GM19463 (cell line): ENCODE measurements at regions not wholly inside any gene's neighbourhood (a gene's known extent, or its start where the extent isn't known, plus 50 kb on each side); places are given as distances from the start of the nearest gene placed in this dataset.
"Not testable (repeated sequence)": the region's sequence is repeated elsewhere in the genome, so short reads cannot be mapped to it uniquely, and the experiment has no call there.

Experiments
- ATAC-seq: cut with Tn5 transposase; IDR thresholded peaks from one replicate; pipeline ENCODE4 v1.9.1; 2021; ENCODE audit warnings: mild to moderate bottlenecking, moderate library complexity; ENCODE audit not compliant: unreplicated experiment

- no peak for ATAC-seq
These were observed 934.4 kb upstream of the SLITRK1 start for GRCh38 chr13:84816567-84817105.

- ATAC-seq: no peak
These were observed 930.5 kb upstream of the SLITRK1 start for GRCh38 chr13:84812789-84813188.

- no peak for ATAC-seq
These were observed 929.8 kb upstream of the SLITRK1 start for GRCh38 chr13:84812078-84812477.

GRCh38 chr13:84810781-84811180, 928.5 kb upstream of the SLITRK1 start:
- ATAC-seq: no peak

GRCh38 chr13:84802073-84802472, 919.8 kb upstream of the SLITRK1 start:
- ATAC-seq: no peak

GRCh38 chr13:84784443-84785153, 902.3 kb upstream of the SLITRK1 start:
- ATAC-seq: no peak

GRCh38 chr13:84777316-84777715, 895.0 kb upstream of the SLITRK1 start:
- no peak for ATAC-seq

GRCh38 chr13:84776593-84776992, 894.3 kb upstream of the SLITRK1 start:
- no peak for ATAC-seq

- ATAC-seq: not testable (repeated sequence)
These were observed 893.6 kb upstream of the SLITRK1 start for GRCh38 chr13:84775920-84776319.

GRCh38 chr13:84774111-84774510, 891.8 kb upstream of the SLITRK1 start:
- no peak for ATAC-seq

- no peak for ATAC-seq
These were observed 878.7 kb upstream of the SLITRK1 start for GRCh38 chr13:84760956-84761355.

GRCh38 chr13:84749126-84749525, 866.9 kb upstream of the SLITRK1 start:
- no peak for ATAC-seq

- ATAC-seq: no peak
These were observed 862.8 kb upstream of the SLITRK1 start for GRCh38 chr13:84745051-84745551.

- no peak for ATAC-seq
These were observed 861.9 kb upstream of the SLITRK1 start for GRCh38 chr13:84744203-84744602.

GRCh38 chr13:84741253-84741652, 859.0 kb upstream of the SLITRK1 start:
- no peak for ATAC-seq

- no peak for ATAC-seq
These were observed 856.7 kb upstream of the SLITRK1 start for GRCh38 chr13:84739021-84739420.

- no peak for ATAC-seq
These were observed 855.4 kb upstream of the SLITRK1 start for GRCh38 chr13:84737661-84738060.

GRCh38 chr13:84730376-84730775, 848.1 kb upstream of the SLITRK1 start:
- ATAC-seq: no peak

- ATAC-seq: no peak
These were observed 823.9 kb upstream of the SLITRK1 start for GRCh38 chr13:84705982-84706710.

GRCh38 chr13:84702174-84702573, 819.9 kb upstream of the SLITRK1 start:
- ATAC-seq: no peak

GRCh38 chr13:84697591-84697990, 815.3 kb upstream of the SLITRK1 start:
- not testable (repeated sequence) for ATAC-seq

- ATAC-seq: no peak
These were observed 804.7 kb upstream of the SLITRK1 start for GRCh38 chr13:84686973-84687372.
